HG03558 (cell line): ENCODE measurements at regions not wholly inside any gene's neighbourhood (a gene's known extent, or its start where the extent isn't known, plus 50 kb on each side); places are given as distances from the start of the nearest gene placed in this dataset.

Experiments used
- ATAC-seq: cut with Tn5 transposase; IDR thresholded peaks from one replicate; pipeline ENCODE4 v1.9.1; 2021; ENCODE audit warnings: moderate number of reproducible peaks; ENCODE audit not compliant: unreplicated experiment; ENCODE audit errors: extremely low read depth

DNA sequence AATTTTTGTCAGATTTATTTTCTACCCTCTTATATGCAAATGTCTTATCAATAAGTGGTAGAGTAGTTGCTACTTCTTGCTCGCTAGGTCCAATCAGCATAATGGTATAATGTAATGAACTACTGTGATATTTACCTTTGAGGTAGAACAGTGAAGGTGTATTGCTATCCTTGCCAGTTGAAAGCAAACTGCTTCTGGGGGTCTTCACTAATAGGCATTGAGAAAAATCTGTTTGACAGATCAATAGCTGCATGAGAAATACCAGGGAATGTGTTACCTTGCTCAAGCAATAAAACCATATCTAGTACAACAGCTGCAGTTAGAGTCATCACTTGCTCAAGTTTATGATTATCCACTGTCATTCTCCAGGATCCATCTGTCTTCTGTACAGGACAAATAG is 50.1 kb upstream of the EFEMP1 start:
- ATAC-seq = no peak

DNA sequence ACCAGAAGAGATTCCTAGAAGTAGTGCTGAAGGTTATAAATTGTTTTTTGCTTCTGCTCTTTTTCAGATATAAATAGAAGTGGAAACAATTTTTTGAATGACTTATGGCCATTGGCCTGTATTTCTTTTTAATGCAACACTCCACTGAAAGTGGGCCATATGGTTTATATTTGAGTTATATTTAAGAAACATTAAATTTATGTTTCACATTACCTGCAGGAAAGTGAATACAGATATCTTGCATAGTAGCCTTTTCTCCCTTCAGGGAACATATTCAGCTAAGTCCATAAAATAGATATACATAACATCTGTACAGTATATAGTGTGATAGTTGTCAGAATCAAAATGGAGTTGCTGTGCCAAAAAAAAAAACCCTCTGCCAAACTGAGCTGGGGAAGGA is 53.1 kb upstream of the EFEMP1 start:
- no peak for ATAC-seq

DNA sequence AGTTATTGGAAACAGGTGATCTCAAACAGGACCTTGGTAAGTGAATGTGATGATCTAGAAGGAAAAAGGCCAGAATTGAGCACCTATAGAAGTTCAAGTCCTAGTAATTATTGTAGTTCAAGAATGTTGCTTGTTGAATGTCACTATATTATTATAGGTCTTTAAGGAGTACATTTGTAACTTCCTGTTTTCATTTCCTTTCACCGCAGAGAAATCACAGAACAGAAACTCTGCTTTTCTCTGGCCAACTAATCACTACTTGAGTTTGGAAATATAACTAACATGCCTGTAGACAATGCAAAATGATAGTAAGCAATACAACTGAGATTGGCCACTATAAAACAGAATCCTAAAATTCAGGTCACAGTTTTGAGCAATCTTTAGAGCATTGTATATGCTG is 61.8 kb upstream of the EFEMP1 start:
- peak; percentile 85 for ATAC-seq

GRCh38 chr2:55986001-55986400 is 62.4 kb upstream of the EFEMP1 start:
- no peak for ATAC-seq

DNA sequence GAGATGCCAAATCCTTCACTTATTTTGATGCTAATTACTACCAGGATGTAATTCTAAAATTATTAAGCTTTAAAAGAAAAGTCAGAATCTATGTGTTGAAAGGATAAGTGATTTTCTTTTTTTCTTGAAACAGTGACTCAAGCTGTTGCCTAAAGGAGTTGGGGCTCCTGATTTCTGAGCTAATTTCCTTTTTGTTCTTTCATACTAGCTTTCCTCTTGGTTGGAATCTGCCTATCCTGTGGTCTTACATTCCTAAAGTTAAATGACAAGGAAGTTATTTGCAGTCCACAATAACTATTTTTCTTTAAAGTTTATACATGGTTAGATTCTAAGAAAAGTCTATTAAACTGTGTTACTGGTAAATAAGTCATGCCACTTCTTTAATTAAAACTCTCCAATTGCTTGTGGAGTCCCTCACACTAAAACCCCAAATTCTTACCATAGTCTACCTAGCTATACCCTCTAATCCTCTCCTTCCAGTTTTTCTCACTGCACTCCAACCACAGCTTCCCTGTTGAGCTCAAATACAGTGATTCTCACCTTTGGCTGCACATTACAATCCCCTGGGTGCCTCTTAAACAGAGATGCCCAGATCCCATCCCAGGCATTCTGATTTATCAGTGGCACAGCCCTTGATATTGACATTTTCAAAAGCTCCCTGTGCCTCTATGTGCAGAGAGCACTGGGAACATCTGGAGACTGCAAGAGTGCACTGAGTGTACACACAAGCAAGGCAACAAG is 63.3 kb upstream of the EFEMP1 start:
- ATAC-seq = no peak

GRCh38 chr2:55989405-55989804 is 65.8 kb upstream of the EFEMP1 start:
- ATAC-seq = no peak

DNA sequence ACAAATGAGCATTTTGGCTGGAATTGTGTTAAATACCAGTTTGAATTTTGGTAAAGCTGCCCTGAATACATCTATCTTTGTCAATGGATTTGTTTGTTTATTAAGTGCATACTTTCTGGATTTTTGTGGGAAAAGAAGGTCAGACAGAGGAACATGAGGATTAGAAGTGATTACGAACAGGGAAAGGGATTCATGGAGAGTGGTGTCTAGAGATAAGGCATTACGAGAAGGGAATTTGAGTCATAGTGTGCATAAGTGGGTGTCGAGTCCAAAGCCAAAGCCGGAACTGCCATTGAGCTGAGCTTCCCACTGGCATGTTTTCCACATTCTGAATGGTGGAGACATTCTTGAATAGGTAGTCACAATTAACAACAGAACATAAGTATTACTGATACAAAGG is 68.9 kb upstream of the EFEMP1 start:
- ATAC-seq = no peak

DNA sequence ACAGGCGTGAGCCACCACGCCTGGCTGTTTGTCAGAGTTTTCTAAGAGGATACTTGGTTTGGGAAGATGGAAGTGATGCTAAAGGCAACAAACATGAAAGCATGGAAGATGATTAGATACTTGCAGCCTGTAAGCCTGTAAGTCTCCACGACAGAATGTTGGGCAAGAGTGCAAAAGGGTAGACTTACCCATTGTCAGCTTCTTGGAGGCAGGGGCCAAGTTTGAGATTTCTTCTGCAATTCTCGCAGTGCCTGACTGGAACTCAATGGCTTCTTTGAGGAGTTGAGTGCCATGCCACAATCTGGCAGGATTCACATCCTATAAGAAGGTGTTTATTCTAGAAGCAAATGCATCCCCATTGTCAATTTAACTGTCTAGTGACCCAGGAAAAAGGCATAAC is 70.1 kb upstream of the EFEMP1 start:
- ATAC-seq = no peak

DNA sequence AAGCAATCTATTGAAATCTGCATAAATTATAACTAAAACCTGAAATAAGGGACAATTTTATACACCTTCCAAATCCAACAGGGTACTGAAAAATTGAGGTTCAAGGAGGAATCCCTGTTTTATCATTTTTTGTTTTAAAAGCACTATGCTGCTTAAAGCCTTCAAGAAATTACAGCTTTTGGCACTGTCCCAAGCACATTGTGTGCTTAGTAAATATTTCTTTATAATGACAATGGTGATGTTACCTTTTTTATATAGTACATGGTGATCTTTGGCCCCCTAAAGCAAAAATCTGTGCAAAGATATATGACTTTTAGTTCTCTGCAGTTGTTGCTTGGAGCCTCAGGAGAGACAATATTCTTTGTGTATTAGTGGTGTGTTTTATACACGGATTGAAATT is 71.6 kb upstream of the EFEMP1 start:
- no peak for ATAC-seq

DNA sequence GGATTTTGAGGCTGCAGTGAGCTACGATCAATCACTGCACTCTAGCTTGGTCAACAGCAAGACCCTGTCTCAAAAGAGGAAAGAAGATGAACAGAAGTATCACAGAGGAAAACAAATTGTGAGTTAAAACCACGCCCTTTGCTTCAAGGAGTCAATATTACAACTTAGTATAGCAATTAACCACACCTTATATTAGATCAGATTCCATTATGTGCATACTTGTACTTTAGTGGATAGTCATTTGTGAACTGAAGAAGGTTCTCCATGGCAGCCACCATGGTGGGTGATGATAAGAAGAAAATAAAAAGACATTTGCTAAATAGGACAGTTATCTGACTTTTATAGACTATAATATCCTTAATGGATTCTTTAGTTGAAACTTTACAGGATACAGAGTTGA is 72.3 kb upstream of the EFEMP1 start:
- no peak for ATAC-seq

GRCh38 chr2:55999231-55999630 is 75.6 kb upstream of the EFEMP1 start:
- no peak for ATAC-seq

GRCh38 chr2:55999790-56000189 is 76.2 kb upstream of the EFEMP1 start:
- ATAC-seq = no peak

DNA sequence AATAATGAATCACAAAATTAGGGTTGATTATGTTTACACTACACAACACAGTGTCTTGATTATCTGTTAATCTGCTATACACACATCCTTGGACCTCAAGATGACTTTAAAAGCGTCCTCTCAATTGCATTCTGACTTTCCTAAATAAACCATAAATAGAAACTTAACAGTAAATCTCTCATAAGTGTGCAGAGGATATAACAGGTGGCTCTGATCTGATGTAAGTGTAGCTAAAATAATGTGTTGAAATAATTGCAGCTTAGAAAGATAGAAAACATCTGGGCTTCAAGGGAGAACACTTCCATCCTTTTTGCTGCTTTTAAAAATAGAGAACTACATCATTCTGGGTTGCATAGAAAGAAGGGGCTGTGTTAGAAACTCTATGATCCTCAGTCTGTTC is 78.4 kb upstream of the EFEMP1 start:
- ATAC-seq = no peak

DNA sequence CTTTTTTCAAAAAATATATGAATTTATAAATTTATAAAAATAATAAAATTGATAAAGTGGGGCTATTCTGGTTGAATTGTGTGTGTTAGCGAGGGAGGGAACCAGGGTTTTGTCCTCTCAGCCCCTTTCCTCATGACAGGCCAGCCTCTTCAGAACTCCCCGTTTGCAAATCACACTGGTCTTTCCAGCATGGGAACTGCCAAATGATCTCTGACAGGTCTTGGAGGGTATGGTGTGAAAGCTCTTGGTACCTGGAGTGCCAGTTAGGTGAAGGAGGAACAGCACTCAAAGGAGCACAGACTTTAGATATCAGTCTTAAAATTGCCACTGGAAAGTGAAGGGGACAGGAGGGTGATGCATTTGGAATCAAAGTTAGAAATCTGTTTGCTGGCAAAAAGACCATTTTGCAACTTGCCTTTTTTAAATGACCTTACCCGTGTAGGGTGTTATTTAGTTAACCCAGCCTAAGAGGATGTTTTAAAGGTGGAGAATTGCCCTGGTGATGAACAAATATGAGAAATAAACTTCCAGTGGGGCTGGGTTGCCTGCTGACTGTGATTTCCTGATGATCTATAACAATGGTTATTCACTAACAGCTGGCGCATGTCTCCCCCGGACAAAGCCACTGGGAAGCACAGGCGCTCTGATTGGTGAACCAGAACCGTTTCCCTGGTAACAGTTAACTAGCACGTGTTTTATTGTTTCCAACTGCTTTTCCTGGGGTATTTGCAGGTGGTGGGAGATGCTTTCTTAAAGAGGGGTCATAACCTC is 85.3 kb upstream of the EFEMP1 start:
- ATAC-seq = no peak

DNA sequence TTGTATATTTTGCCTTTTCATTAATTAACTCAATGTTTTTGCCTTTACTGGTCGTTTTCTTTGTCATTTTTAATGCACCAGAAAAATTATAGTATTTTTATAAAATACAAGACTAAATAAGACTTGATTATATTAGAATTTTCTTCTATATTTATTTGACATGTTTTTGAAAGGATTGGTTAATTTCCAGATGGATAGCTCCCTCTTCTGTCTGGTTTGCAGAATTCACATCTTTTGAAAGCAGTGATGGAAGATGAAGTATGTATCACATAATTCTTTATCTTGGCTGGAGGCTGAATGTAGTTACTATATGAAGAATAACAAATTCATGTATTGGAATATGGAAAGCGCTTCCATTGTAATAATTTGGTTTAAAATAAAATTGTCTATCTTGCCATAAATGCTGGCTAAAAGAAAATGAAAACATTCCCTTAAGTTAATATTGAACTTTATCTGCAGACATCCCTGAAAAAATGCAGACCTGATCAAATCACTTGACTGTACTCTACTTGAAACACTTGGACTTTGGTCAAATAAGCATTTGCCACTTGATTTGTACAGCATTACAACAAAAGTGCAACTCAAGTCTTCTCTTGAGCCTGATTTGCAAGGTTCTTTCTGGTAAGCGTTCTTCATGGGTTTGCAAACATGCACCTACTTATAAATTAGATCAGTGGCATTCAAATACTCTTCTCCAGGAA is 86.3 kb upstream of the EFEMP1 start:
- ATAC-seq = no peak

DNA sequence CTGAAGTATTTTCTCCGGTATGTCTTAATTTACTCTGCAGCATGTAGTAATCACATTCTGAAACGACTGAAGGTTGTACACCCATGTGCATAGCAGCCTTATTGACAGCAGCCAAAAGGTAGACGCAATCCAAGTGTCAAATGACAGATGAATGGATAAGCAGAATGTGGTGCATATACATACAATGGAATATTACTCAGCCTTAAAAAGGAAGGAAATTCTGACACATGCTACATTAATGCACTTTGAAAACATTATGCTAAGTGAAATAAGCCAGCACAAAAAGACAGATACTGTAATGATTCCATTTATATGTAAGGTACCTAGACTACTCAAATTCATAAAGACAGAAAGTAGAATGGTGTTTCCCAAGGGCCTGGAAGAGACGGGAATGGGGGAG is 88.0 kb upstream of the EFEMP1 start:
- ATAC-seq = no peak

DNA sequence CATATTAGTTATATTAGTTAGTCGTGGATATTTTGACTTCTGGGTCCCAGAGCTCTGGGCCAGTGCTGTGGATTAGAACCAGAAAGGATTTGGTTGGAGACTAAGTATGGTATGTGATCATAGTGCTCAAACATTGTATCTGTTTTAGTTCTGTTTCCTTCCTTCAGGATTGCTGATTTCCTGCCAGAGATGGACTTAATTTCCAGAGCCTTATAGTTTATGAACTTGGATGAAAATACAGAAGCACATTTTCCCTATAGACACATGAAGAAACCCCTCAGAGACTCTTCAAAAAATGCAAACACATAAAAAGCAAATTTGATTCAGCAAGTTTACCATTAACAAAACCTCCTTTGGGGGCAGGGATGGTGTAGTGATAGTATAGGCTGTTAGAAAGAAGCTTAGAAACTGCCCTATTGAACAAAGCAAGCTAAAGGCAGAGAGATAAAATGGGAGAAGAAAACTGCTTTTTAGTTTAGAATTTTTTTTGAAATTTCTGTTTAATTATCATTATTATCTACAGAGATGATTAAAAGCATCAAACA is 88.7 kb upstream of the EFEMP1 start:
- ATAC-seq = no peak

- no peak for ATAC-seq
Observed at GRCh38 chr2:56013475-56013874, 89.9 kb upstream of the EFEMP1 start.

GRCh38 chr2:56014046-56014730 is 90.6 kb upstream of the EFEMP1 start:
- no peak for ATAC-seq

DNA sequence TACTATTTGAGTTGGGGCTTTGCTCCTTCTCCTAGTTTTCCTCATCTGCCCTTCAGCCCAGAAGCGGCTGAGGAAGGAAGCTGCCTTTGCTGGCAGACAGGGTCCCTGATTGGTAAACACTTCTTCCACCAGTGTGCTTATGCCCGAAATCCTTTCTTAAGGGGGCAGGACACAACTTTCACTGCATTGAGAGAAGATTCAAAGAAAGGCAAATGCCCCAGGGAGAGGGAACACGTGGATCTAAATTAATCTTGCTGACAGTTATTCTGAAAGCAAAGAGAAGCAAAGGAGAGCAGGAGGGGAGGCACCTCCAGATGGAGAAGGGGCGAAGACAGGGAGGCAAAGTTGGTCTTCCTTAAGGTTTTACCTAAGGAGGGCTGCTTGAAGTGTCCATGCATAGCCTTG is 92.1 kb upstream of the EFEMP1 start:
- ATAC-seq = no peak

- no peak for ATAC-seq
Observed at GRCh38 chr2:56017784-56018183, 94.2 kb upstream of the EFEMP1 start.
